Activated CD4-positive, CD25-positive, alpha-beta regulatory T cell treated with anti-CD3 and anti-CD28 coated beads, Interleukin-2, amount 50 U/mL, for 24 hours (primary cell): ENCODE measurements at regions not wholly inside any gene's neighbourhood (a gene's known extent, or its start where the extent isn't known, plus 50 kb on each side); places are given as distances from the start of the nearest gene placed in this dataset.
A peak's percentile ranks its signal among the peaks of the same experiment; 100 is the strongest.

Source experiments
- ATAC-seq, 2 donors: fragments of 150-1000 bp; cut with Tn5 transposase; one replicate each; pipeline ENCODE4 v1.10.0; 2021; ENCODE audit warnings: mild to moderate bottlenecking in 1 of 2, moderate library complexity in 1 of 2

GRCh38 chr3:188940573-188940932, 231.2 kb upstream of the TPRG1 start:
- ATAC-seq = no peak

DNA sequence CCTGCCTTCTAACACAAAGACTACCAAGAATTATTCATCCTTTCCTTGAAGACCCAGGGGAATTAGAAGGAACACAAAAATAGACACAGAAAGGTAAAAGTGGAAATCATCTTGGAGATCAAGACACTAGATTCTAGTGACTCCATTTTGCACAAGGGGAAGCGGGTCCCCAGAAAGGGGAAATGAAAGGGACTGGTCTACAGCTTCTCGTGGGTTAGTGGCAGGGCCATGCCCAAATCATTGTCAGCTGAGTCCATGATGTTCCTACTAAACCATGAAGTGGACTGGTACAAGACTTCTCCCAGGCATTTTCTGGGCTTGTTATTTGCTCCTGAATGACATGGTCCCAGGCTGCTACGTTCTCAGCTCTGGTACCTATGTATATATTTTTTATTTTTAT, 230.7 kb upstream of the TPRG1 start:
- no peak for ATAC-seq

DNA sequence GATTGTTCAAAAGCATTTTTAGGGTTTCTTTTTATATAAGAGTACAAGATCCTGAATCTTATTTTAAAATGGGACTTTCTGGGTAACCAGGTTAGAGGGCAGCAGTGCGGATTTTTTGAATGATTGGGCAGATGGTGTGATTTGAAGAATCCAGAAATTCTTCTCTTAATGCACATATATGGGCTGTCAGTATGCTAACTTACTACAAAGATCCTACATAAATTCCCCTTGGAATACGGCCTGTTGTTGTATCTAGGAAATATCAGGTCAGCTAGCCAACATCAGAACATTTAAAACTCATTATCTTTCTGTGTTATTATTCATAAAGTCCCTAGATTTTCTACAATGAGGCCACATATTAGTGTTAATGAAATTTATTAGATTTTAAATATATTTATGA, 229.6 kb upstream of the TPRG1 start:
- ATAC-seq = no peak

GRCh38 chr3:188943591-188943990, 228.2 kb upstream of the TPRG1 start:
- no peak for ATAC-seq

DNA sequence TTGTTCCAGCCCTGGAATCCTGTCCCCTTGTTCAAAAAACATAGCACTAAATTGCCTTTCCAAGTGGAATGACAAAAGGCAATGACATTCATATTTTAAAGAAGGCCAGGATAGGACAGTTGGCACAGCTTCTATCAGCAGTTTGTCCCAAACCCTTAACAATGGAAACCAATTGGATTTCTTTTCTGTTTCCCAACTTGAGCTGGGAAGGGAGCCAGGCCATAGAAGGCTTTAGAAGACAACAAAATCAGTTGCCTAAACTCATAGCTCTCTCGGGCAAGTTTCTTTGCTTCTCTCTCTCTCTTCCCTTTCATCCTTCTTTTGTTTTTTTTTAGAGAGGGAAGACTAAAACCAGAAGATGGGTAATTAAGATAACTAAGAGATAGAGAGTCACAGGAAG, 227.7 kb upstream of the TPRG1 start:
- ATAC-seq = no peak

DNA sequence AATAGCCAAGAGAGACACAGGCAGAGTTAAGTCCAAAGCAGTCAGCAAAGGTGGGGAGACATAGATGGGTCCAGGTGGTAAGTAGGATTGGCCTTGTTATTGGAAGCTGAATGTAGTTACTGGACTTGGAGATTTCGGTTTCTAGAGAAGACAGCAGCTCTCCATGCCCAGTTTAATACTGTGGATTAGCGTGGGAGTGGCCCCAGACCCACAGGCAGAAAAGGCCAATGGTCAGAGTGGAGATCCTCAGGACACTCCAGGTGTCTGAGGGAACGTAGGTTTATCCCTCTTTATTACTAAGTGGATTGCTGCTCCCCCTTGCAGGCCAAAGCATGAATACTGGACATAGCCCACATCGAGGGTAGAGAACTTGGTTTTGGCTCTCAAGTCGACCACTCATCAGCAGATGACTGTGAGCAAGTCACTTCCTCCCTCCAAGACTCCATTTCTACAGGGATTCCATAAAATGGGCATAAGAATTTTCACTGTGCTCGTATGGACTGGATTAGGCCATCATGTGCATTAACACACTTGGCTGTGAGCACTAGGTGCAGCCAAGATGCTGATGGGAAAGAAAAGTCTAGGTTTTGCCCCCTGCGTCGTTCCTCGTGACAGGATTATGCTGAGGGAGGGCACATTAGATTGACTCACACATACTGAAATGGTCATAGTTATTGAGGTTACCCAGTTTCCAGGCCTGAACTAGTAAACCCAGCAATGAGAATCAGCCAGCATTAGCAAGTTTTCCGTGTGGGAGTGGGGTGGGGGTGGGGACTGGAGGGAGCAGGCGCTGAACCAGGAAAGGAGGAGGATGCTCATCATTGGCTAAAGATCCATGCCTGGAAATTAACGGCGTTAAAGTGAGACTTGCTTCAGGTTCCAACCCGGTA, 225.2 kb upstream of the TPRG1 start:
- ATAC-seq = no peak

GRCh38 chr3:188947401-188948280, 224.1 kb upstream of the TPRG1 start:
- peak in 1 of 2 donors; percentile 5 for ATAC-seq

GRCh38 chr3:188948281-188948996, 223.3 kb upstream of the TPRG1 start:
- no peak for ATAC-seq

GRCh38 chr3:188948997-188949389, 222.8 kb upstream of the TPRG1 start:
- ATAC-seq = no peak

DNA sequence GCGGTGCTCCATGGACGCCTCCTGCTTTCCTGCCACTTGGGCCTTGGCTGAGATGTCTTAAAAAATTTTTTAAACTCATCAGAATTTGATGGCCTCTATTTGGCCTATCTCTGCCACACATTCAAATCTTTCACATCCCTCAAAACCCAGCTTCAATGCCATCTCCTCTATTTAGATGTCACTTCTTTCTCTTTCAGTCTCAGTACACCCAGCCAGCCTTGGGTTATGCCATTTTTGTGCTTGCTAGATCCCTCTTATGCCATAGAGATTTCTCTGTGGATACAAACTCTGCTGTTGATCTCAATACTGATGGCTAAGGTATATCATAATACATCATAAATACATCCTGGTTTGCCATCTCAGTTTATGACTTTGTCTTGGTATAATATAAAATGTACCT, 222.3 kb upstream of the TPRG1 start:
- no peak for ATAC-seq

DNA sequence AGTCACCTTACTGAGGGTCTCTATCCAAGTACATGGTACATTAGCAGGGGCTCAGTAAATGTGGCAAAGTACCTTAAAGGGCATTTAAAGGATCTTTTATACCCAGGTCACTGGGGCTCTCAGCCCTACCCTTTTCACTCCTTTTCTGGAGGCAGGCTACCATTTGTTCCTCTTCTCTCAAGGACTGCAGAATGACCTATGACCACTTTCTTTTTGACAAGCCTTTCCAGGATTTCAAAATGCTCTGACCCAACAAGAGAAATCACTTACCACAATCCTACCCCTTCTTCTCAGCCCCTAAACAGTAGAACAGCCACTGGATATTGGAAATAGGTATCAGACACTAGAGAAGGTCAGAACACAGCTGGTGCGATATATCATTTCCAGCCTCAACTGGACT, 221.8 kb upstream of the TPRG1 start:
- no peak for ATAC-seq

GRCh38 chr3:188950832-188951489, 220.8 kb upstream of the TPRG1 start:
- ATAC-seq = peak; percentile 90

DNA sequence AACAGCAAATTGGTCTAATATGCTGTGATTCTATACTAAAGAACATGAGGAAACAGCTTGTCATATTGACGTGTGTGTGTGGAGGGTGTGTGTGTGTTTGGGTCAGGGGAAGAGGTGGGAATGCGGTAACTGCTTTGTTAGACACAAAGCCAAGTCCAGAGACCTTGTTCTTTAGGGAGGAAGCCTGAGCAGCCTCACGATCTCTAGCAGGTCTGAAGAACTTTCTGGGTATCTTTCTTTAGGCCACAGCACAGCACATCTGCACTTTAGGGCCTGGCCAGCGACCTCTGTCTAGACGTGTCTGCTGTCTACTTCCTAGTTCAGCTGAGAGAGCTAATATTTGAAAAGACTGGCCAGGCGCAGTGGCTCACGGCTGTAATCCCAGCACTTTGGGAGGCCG, 220.0 kb upstream of the TPRG1 start:
- no peak for ATAC-seq

GRCh38 chr3:188954590-188955208, 217.1 kb upstream of the TPRG1 start:
- peak; percentile 39 to 54 for ATAC-seq

- ATAC-seq = no peak
Observed at GRCh38 chr3:188955919-188956318, 215.9 kb upstream of the TPRG1 start.

GRCh38 chr3:188956839-188957489, 214.8 kb upstream of the TPRG1 start:
- ATAC-seq = peak in 1 of 2 donors; percentile 12

- no peak for ATAC-seq
Observed at GRCh38 chr3:188959013-188959412, 212.8 kb upstream of the TPRG1 start.

GRCh38 chr3:188962253-188963247, 209.2 kb upstream of the TPRG1 start:
- ATAC-seq = no peak

- ATAC-seq = no peak
Observed at GRCh38 chr3:188964957-188965356, 206.8 kb upstream of the TPRG1 start.

GRCh38 chr3:188972310-188972709, 199.5 kb upstream of the TPRG1 start:
- no peak for ATAC-seq
